Progenitor cell of endocrine pancreas (in vitro differentiated cells): ENCODE measurements at regions not wholly inside any gene's neighbourhood (a gene's known extent, or its start where the extent isn't known, plus 50 kb on each side); places are given as distances from the start of the nearest gene placed in this dataset.

ENCODE experiments used
- DNase-seq: peaks from one replicate; pipeline ENCODE4 v3.0.0; 2021; ENCODE audit warnings: low spot score; ENCODE audit not compliant: unreplicated experiment
- H3K27ac Mint-ChIP-seq: 2 replicates; pipeline ENCODE4 v1.8.0; 2021; ENCODE audit warnings: mild to moderate bottlenecking, moderate library complexity, mixed read lengths
- H3K27me3 Mint-ChIP-seq: 2 replicates; pipeline ENCODE4 v1.8.0; 2021; ENCODE audit warnings: mixed read lengths
- H3K36me3 Mint-ChIP-seq: 2 replicates; pipeline ENCODE4 v1.8.0; 2022; ENCODE audit warnings: mixed read lengths; ENCODE audit not compliant: insufficient read depth
- H3K4me1 Mint-ChIP-seq: 2 replicates; pipeline ENCODE4 v1.8.0; 2021; ENCODE audit warnings: low read depth, mixed read lengths
- H3K4me3 Mint-ChIP-seq: 2 replicates; pipeline ENCODE4 v1.8.0; 2021; ENCODE audit warnings: low read depth, mild to moderate bottlenecking, moderate library complexity, mixed read lengths
- H3K9me3 Mint-ChIP-seq: 2 replicates; pipeline ENCODE4 v1.8.0; 2021; ENCODE audit warnings: low read depth, mixed read lengths
- CTCF ChIP-seq: fragments of 200-600 bp; sonication (generic); IDR thresholded peaks from one replicate; pipeline ENCODE4 v1.5.0; 2021; ENCODE audit warnings: antibody characterized with exemption, mild to moderate bottlenecking; ENCODE audit not compliant: unreplicated experiment

- Mint-ChIP-seq H3K27me3 (no peaks in the 10 kb centered on the region), H3K9me3 (peaks cover 6% of the 10 kb centered on the region), H3K4me1 (peaks cover 3% of the 10 kb centered on the region), H3K27ac (no peak overlapping the region), H3K4me3 (no peak overlapping the region), H3K36me3 (no peaks in the 10 kb centered on the region)
- TF ChIP-seq CTCF, result no peak
- DNase-seq, result no peak
Observed at GRCh38 chr12:92518071-92518470, 184.7 kb upstream of the PLEKHG7 start.

GRCh38 chr12:92516277-92516600 is 186.6 kb upstream of the PLEKHG7 start:
- Mint-ChIP-seq H3K4me3 (no peak overlapping the region), H3K27ac (no peak overlapping the region), H3K4me1 (peaks cover 3% of the 10 kb centered on the region), H3K27me3 (no peaks in the 10 kb centered on the region), H3K36me3 (no peaks in the 10 kb centered on the region), H3K9me3 (peaks cover 6% of the 10 kb centered on the region)
- TF ChIP-seq CTCF, result no peak
- no peak for DNase-seq

GRCh38 chr12:92513231-92513730 is 189.5 kb upstream of the PLEKHG7 start:
- no peak for DNase-seq
- H3K27me3 Mint-ChIP-seq, result no peaks in the 10 kb centered on the region
- no peak overlapping the region for H3K4me3 Mint-ChIP-seq
- no peaks in the 10 kb centered on the region for H3K4me1 Mint-ChIP-seq
- H3K27ac Mint-ChIP-seq, result no peak overlapping the region
- TF ChIP-seq CTCF, result no peak
- H3K9me3 Mint-ChIP-seq, result peaks cover 6% of the 10 kb centered on the region
- no peaks in the 10 kb centered on the region for H3K36me3 Mint-ChIP-seq

DNA sequence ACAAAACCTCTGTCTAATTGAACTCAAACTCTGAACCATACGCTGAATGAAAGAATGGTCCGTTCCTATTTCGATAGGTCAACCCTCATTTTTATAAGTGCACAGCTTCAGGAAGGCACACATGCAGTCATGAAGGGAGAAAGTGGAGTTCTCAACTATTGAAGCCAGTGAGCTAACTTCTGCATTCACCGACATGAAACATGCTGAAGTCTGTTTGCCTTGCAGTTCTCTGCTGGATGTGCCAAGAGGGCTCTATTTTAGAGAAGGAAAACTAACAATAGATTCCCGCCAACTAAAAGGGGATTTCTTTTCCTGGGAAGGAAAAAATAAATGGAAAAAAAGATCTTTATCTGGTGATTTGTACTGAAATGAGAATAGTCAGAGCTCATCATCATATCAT is 191.0 kb upstream of the PLEKHG7 start:
- H3K36me3 Mint-ChIP-seq, result no peaks in the 10 kb centered on the region
- no peak overlapping the region for H3K27ac Mint-ChIP-seq
- H3K4me1 Mint-ChIP-seq, result peaks cover 2% of the 10 kb centered on the region
- no peaks in the 10 kb centered on the region for H3K27me3 Mint-ChIP-seq
- H3K4me3 Mint-ChIP-seq, result no peak overlapping the region
- H3K9me3 Mint-ChIP-seq, result peaks cover 6% of the 10 kb centered on the region
- no peak for TF ChIP-seq CTCF
- DNase-seq, result no peak

- Mint-ChIP-seq H3K27me3 (no peaks in the 10 kb centered on the region), H3K36me3 (no peaks in the 10 kb centered on the region), H3K4me3 (no peak overlapping the region), H3K9me3 (peaks cover 6% of the 10 kb centered on the region), H3K4me1 (peaks cover 26% of the 10 kb centered on the region), H3K27ac (no peak overlapping the region)
- TF ChIP-seq CTCF, result no peak
- DNase-seq, result no peak
Observed at GRCh38 chr12:92509156-92509738, 193.5 kb upstream of the PLEKHG7 start.
